Activated CD4-positive, alpha-beta T cell treated with anti-CD3 and anti-CD28 coated beads, Interleukin-2, amount 50 U/mL, for 24 hours (primary cell): ENCODE measurements at regions not wholly inside any gene's neighbourhood (a gene's known extent, or its start where the extent isn't known, plus 50 kb on each side); places are given as distances from the start of the nearest gene placed in this dataset.

Experiments
- DNase-seq, 2 donors: peaks; one replicate each; pipeline ENCODE4 v3.0.0-alpha.2; 2020; ENCODE audit warnings: low read depth in 1 of 2, low spot score in 1 of 2

GRCh38 chr17:77439189-77440018 lies 298.6 kb downstream of the SEC14L1 start:
- no peak for DNase-seq

GRCh38 chr17:77440560-77440981 lies 299.8 kb downstream of the SEC14L1 start:
- no peak for DNase-seq

GRCh38 chr17:77441130-77441920 lies 300.6 kb downstream of the SEC14L1 start:
- peak; percentile 56 to 76 for DNase-seq

GRCh38 chr17:77441940-77442339 lies 301.2 kb downstream of the SEC14L1 start:
- no peak for DNase-seq

- DNase-seq, result no peak
Measured at GRCh38 chr17:77442976-77443747, 302.4 kb downstream of the SEC14L1 start.

DNA sequence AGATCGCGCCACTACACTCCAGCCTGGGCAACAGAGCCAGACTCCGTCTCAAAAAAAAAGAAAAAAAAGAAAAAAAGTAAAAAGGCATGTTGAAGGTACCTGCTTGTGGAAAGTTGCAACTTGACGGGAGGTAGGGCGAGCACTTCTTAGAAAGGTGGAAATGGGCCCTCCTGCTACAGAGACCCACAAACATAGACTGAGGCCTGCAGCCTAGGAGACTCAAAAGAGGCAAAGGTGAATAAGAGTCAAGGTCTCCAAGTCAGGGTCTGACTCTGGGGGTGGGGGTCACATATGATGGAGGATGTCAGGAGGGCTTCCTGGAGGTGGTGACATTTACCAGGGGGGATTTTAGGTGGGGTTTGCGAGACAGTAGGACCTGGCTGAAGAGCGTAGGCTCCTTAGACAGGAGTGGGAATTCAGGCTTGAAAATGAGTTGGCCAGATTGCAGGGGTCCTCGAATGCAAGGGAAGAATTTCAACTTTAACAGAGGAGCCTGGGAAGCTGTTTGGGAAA lies 303.0 kb downstream of the SEC14L1 start:
- no peak for DNase-seq

- DNase-seq, result no peak
Measured at GRCh38 chr17:77444628-77444983, 303.8 kb downstream of the SEC14L1 start.

GRCh38 chr17:77444984-77445759 lies 304.4 kb downstream of the SEC14L1 start:
- DNase-seq, result peak; percentile 54 to 83

DNA sequence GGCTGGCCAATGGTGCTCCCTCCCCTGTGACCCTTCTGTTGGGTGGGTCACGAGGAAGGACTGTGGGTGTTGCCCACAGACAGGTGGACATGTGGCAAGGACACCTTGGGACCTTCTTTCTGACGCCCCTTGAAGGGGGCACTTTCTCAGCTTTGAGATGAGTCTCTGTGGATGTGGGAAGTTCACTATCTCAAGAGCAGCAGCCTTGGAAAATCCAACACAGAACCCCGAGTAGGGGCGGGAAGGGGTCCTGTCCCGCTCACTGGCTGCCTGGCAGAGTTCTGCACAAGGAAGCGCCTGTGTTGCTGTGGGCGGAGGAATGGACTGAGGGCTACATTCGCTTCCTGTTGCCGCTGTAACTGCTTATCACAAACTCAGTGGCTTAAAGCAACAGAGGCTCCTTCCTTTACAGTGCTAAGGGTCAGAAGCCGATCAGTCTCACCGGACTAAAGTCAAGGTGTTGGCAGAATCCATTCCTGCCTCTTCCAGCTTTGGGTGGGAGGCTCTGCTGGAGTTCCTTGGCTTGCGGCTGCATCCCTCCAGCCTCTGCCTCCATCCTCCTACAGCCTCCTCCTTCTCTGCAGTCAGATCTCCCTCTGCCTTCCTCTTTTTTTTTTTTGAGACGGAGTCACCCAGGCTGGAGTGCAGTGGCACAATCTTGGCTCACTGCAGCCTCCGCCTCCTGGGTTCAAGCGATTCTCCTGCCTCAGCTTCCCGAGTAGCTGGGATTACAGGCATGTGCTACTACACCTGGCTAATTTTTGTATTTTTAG lies 305.2 kb downstream of the SEC14L1 start:
- no peak for DNase-seq

GRCh38 chr17:77446940-77447634 lies 306.3 kb downstream of the SEC14L1 start:
- no peak for DNase-seq

DNA sequence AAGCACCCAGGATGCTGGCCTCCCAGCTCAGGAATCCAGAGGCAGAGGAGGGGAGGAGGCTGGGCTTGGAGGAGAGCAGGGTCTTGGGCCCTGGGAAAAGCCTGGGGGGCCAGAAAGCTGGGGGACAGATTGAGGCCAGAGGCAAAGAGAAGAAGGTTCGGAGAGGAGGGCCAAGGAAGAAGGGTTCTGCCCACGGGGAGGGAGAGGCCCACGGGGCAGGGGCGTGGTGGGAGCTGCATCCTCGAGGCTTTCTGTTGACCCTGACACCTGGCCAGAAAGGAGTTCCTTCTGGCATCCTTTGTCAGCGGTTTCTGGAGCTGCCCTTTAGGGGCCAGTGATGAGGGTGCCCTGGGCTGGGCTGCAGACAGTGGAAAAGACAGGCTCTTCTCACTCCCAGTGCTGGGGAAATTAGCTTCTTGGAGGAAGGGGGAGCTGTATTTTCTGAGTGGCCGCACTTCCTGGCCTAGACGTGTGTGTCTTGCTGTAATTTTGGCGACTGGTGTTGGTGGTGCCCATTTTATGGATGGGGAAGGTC lies 308.7 kb downstream of the SEC14L1 start:
- no peak for DNase-seq

DNA sequence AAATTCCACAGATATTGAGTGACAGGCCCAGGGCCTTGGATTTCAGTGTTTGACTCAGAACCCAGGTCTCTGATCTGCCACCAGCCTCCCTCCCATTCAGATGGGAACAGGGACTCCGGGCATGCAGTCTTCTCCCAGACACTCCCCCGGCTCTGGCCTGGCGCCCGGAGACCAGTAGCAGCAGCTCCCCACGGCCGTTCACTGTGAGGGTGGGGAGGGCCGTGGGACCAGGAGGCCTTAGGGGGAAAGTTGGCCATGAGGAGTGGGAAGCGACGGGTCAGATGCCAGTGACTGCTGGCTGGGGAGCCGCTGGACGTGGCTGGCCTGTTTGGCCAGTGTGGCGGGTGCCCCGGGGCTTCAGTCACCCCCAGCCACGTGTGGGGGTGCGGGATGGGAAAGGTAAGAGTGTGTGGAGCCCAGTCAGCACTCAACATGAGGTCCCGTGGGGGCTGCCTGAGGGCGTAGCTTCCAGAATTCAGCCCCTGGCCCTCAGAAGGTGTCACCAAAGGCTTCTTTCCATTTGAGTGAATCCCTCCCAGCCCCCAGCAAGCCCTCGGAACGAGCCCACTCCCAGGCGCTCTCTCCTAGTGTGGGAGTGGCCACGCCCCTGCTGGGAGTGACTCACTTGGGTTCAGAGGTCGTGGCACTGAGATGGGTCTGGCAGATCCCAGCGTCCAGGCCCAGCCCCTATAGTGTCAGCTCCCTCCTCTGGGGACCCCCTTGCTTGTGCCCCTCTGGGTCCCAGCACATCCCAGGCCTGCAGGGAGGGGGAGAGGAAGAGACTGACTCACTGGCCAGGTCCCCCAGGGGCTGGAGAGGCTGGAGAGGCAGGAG lies 309.4 kb downstream of the SEC14L1 start:
- DNase-seq, result peak in 1 of 2 donors; percentile 72

DNA sequence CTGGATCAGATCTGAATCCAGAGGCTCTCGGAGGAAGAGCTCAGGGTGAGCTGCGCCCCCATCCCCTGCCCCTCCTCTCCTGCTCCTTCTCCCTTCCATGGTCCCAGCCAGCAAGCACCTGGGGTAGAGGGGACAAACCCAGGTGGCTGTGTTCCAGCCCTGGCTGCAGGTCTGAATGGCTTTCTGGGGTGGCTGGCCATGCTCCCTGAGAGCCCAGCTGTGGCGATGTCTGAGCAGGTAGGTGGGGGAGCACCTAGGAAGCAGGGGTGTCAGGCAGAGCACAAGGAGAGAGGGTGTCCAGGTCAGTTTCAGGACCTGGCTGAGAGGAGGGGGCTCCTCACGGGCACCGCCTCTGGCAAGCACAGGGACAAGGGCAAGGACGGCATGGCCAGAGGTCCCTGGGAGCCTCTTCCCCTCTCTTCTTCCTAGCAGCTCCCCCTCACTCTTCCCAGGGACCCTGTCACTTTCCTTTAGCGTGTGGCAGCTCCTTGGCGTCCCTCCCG lies 310.0 kb downstream of the SEC14L1 start:
- no peak for DNase-seq

DNA sequence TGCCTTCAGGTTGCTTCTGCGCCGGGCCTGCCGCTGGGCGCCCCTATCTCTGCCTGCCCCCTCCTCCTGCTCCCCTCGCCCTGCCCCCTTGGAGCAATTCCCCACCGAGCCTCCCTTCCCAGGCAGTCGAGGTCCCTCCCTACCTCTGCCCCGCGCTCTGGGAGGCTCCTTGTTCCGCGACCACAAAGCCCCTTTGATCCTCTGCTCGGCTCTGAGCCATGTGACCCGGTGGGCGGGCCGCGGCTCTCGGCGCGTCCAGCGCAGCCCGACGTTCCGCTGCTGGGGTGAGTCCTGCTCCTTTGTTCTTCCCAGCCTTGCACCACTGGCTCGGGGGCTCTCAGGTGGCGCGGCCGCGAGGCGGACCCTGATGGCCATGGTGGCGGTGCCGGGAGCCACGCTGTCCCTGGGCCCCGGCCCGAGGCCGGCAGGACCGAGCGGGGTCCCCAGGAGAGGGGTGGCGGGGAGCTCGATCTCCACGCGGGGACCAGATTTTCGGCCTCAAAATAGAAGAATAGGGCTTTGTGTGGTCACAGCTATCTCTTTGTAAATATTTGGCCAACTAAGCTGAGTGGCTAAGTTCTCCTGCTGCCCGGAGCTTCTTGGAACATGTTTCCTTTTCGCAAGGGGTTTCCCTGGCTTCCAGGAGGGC lies 310.6 kb downstream of the SEC14L1 start:
- no peak for DNase-seq

GRCh38 chr17:77451894-77452852 lies 311.4 kb downstream of the SEC14L1 start:
- no peak for DNase-seq

DNA sequence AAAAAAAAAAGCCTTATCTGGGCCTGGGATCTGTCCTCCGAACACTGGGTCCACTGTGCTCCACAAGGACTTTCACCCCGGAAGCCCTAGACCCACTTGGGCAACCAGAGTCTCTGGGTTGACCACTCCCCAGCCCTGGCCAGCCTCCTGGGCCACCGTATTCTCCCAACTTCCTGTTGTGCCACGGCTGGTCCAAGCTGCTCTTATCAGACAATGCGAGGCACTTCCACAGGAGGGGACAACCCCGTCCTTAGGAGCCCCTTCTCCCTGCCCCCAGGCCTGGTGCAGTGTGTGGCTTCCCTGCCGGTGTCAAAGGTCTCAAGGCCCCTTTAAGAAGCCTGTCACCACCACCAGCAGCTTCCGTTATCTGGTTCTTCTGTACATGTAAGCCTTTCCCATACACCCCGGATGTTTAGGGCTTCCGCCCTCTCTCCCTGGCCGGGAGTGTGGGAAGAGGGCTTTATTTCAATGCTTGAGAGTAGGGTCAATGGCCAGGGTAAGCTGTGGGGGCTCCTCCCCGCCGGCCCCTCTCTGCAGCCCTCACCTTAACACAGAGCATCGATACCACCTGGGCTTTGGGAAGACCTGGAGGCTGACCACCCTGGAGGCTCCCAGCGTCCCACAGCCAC lies 313.0 kb downstream of the SEC14L1 start:
- DNase-seq, result no peak
